ENCODE measurements at regions not wholly inside any gene's neighbourhood (a gene's known extent, or its start where the extent isn't known, plus 50 kb on each side); places are given as distances from the start of the nearest gene placed in this dataset.

- Mint-ChIP-seq H3K9me3 (ENCODE audit: low read depth) (peaks cover 16% of the 10 kb centered on the region), H3K27me3 (ENCODE audit: low read depth) (no peaks in the 10 kb centered on the region), H3K4me1 (ENCODE audit: low read depth) (peaks cover 20% of the 10 kb centered on the region), H3K27ac (ENCODE audit: unreplicated experiment) (no peak overlapping the region), H3K36me3 (ENCODE audit: low read depth) (no peaks in the 10 kb centered on the region), H3K4me3 (ENCODE audit: unreplicated experiment) (no peak overlapping the region)
- no peak for TF ChIP-seq CTCF (IDR thresholded peaks at IDR 0.05)
- no peak for DNase-seq (ENCODE audit: low spot score)
Observed at GRCh38 chr2:56688661-56689060, 504.9 kb downstream of the CCDC85A start.

GRCh38 chr2:56693501-56693900 is 509.7 kb downstream of the CCDC85A start:
- no peak for TF ChIP-seq CTCF (IDR thresholded peaks at IDR 0.05)
- no peaks in the 10 kb centered on the region for H3K36me3 Mint-ChIP-seq (ENCODE audit: low read depth)
- H3K27ac Mint-ChIP-seq (ENCODE audit: unreplicated experiment): no peak overlapping the region
- H3K4me3 Mint-ChIP-seq (ENCODE audit: unreplicated experiment): no peak overlapping the region
- H3K27me3 Mint-ChIP-seq (ENCODE audit: low read depth): no peaks in the 10 kb centered on the region
- H3K9me3 Mint-ChIP-seq (ENCODE audit: low read depth): peaks cover 22% of the 10 kb centered on the region
- no peak for DNase-seq (ENCODE audit: low spot score)
- H3K4me1 Mint-ChIP-seq (ENCODE audit: low read depth): peaks cover 5% of the 10 kb centered on the region

- Mint-ChIP-seq H3K27me3 (ENCODE audit: low read depth) (no peaks in the 10 kb centered on the region), H3K9me3 (ENCODE audit: low read depth) (peaks cover 24% of the 10 kb centered on the region), H3K36me3 (ENCODE audit: low read depth) (peaks cover 9% of the 10 kb centered on the region), H3K4me3 (ENCODE audit: unreplicated experiment) (no peak overlapping the region), H3K4me1 (ENCODE audit: low read depth) (no peaks in the 10 kb centered on the region), H3K27ac (ENCODE audit: unreplicated experiment) (no peak overlapping the region)
- DNase-seq (ENCODE audit: low spot score): no peak
- TF ChIP-seq CTCF (IDR thresholded peaks at IDR 0.05): no peak
Observed at GRCh38 chr2:56703001-56703400, 519.2 kb downstream of the CCDC85A start.

- Mint-ChIP-seq H3K27me3 (ENCODE audit: low read depth) (peaks cover 2% of the 10 kb centered on the region), H3K4me3 (ENCODE audit: unreplicated experiment) (no peak overlapping the region), H3K9me3 (ENCODE audit: low read depth) (peaks cover 7% of the 10 kb centered on the region), H3K36me3 (ENCODE audit: low read depth) (no peaks in the 10 kb centered on the region), H3K27ac (ENCODE audit: unreplicated experiment) (no peak overlapping the region), H3K4me1 (ENCODE audit: low read depth) (no peaks in the 10 kb centered on the region)
- DNase-seq (ENCODE audit: low spot score): no peak
- no peak for TF ChIP-seq CTCF (IDR thresholded peaks at IDR 0.05)
Observed at GRCh38 chr2:56705713-56706112, 521.9 kb downstream of the CCDC85A start.

- H3K4me3 Mint-ChIP-seq (ENCODE audit: unreplicated experiment): no peak overlapping the region
- no peak overlapping the region for H3K27ac Mint-ChIP-seq (ENCODE audit: unreplicated experiment)
- no peak for DNase-seq (ENCODE audit: low spot score)
- H3K36me3 Mint-ChIP-seq (ENCODE audit: low read depth): no peaks in the 10 kb centered on the region
- H3K27me3 Mint-ChIP-seq (ENCODE audit: low read depth): peaks cover 2% of the 10 kb centered on the region
- no peak for TF ChIP-seq CTCF (IDR thresholded peaks at IDR 0.05)
- H3K9me3 Mint-ChIP-seq (ENCODE audit: low read depth): peaks cover 3% of the 10 kb centered on the region
- H3K4me1 Mint-ChIP-seq (ENCODE audit: low read depth): no peaks in the 10 kb centered on the region
Observed at GRCh38 chr2:56707218-56707617, 523.4 kb downstream of the CCDC85A start.
